Adrenal gland (tissue), 9 donors: ENCODE measurements at regions not wholly inside any gene's neighbourhood (a gene's known extent, or its start where the extent isn't known, plus 50 kb on each side); places are given as distances from the start of the nearest gene placed in this dataset.

Source experiments
- DNase-seq, 7 donors: peaks; one replicate each; pipeline ENCODE4 v3.0.0-alpha.2; 2019 to 2020
- H3K27ac ChIP-seq, 5 donors: fragments of 200-600 bp; sonication (generic) in 4 of 5; 1 replicate in 3 of 5; 2 replicates in 2 of 5; pipeline versions ENCODE4 v1.5.1 to v1.8.0; 2016 to 2020; ENCODE audit warnings: mild to moderate bottlenecking in 1 of 5
- H3K27me3 ChIP-seq: fragments of 200-600 bp; 2 replicates; pipeline ENCODE4 v1.8.0; 2021
- H3K36me3 ChIP-seq, 2 donors: fragments of 200-600 bp; replicated peaks in 1 of 2; 1 replicate in 1 of 2; 2 replicates in 1 of 2; pipeline versions ENCODE4 v1.5.1 to v1.8.0; 2018 to 2022
- H3K4me1 ChIP-seq, 2 donors: fragments of 200-600 bp; replicated peaks in 1 of 2; 1 replicate in 1 of 2; 2 replicates in 1 of 2; pipeline versions ENCODE4 v1.5.1 to v1.8.0; 2018 to 2021
- H3K4me3 ChIP-seq, 4 donors: fragments of 200-600 bp; sonication (generic) in 3 of 4; one replicate each; pipeline ENCODE4 v1.5.1; 2016 to 2018
- H3K9me3 ChIP-seq, 3 donors: fragments of 200-600 bp; sonication (generic) in 1 of 3; replicated peaks in 1 of 3; 1 replicate in 2 of 3; 2 replicates in 1 of 3; pipeline versions ENCODE4 v1.5.1 to v1.8.0; 2016 to 2021
- POLR2A ChIP-seq, 2 donors: fragments of 450-650 bp; IDR thresholded peaks; one replicate each; pipeline ENCODE4 v1.6.1; 2017; ENCODE audit warnings: antibody characterized with exemption in 2 of 2, mild to moderate bottlenecking in 2 of 2, moderate library complexity in 1 of 2
- WGBS, 4 donors: extraction: QIAGEN DNeasy Blood & Tissue Kit in 2 of 4; methylation state at CpG; one replicate each; pipeline versions ENCODE4 v1.1.5 to v1.1.7; 2013 to 2017; 5-methylcytosine and 5-hydroxymethylcytosine counted together
- intact Hi-C, 2 donors: fragments of 100-400 bp; cut with DNase I; formaldehyde crosslinking; loops; one replicate each; pipeline versions ENCODE4 v1.14.1 to v1.15.0; 2022 to 2023
- TF ChIP-seq, protein P1 (sequence below), 6 experiments: fragments of 450-650 bp in 4 of 6; fragments of 200-600 bp in 2 of 6; sonication (generic) in 1 of 6; IDR thresholded peaks; 1 replicate in 5 of 6; 2 replicates in 1 of 6; pipeline versions ENCODE4 v1.5.1 to v1.8.0; 2016 to 2021; ENCODE audit warnings: antibody characterized with exemption in 6 of 6, mild to moderate bottlenecking in 2 of 6, moderate library complexity in 1 of 6
- donor health status: healthy with polysubstance abuse.
- donor health status: Bipolar disorder and iron deficiency.
- donor health status: DM: yes; HTN: yes; CAD: no.
- donor health status: DM: no; HTN: no; CAD: no.
- donor health status: DM: no; HTN: no; CAD: no.

DNA sequence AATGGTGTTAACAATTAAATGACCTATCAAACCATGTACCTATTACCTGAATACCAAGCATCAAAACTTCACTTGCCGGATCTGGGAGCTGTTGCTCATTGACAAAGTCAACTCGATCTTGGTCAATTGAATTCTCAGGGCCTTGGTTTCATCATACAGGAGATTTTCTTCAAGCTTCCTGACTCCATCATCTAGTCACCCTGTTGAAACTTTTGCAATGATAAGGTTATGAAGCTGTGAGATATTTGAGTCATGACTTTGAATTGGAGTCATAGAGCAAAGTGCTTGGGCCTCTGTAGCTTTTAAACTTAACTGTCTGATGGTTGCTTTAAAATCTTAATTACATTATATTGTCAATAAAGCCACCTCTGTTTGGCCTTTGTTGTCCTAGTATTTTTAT, 260.9 kb downstream of the COG6 start:
- H3K9me3 ChIP-seq = no peaks in the 10 kb centered on the region
- no peaks in the 10 kb centered on the region for H3K4me1 ChIP-seq
- H3K4me3 ChIP-seq = no peak overlapping the region
- intact Hi-C loops = no loop called here
- 80 to 94% (median 89%) methylated on average over 2 of the region's 2 CpGs for WGBS, 4 donors
- H3K36me3 ChIP-seq = no peaks in the 10 kb centered on the region
- H3K27ac ChIP-seq = no peak overlapping the region
- no peaks in the 10 kb centered on the region for H3K27me3 ChIP-seq
- TF ChIP-seq, protein P1, sequence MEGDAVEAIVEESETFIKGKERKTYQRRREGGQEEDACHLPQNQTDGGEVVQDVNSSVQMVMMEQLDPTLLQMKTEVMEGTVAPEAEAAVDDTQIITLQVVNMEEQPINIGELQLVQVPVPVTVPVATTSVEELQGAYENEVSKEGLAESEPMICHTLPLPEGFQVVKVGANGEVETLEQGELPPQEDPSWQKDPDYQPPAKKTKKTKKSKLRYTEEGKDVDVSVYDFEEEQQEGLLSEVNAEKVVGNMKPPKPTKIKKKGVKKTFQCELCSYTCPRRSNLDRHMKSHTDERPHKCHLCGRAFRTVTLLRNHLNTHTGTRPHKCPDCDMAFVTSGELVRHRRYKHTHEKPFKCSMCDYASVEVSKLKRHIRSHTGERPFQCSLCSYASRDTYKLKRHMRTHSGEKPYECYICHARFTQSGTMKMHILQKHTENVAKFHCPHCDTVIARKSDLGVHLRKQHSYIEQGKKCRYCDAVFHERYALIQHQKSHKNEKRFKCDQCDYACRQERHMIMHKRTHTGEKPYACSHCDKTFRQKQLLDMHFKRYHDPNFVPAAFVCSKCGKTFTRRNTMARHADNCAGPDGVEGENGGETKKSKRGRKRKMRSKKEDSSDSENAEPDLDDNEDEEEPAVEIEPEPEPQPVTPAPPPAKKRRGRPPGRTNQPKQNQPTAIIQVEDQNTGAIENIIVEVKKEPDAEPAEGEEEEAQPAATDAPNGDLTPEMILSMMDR (IDR thresholded peaks at IDR 0.05) = no peak
- TF ChIP-seq POLR2A (IDR thresholded peaks at IDR 0.05) = no peak
- no peak for DNase-seq

DNA sequence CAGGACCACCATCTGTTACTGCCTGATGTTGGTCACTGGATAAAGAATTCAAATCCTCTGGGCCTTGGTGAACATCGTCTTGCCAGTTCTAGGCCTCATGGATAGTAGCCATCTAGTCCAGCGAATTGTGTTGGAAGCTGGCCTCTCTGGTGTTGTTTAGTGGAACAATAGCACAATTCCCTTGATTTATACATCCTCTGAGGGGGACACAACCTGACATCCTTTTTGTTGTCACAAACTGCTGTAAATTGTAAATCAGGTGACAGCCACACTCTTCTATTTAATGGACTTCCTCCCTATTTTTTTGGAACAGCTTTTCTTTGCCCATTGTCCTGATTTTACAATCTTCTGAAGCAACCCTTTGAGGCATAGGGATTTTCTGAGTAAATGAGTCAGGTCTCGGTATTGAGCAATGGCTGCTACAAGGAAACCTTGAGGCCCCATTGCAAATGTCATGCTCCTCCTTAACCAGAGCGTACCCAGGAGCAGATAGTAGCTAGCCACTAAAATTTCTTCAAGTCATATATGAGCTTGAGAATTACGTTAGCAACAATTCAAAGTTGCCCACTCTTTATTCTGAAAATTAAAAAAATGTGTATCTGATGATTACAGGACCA, 263.3 kb downstream of the COG6 start:
- 77 to 85% (median 81%) methylated on average over 5 of the region's 5 CpGs for WGBS, 4 donors
- no peaks in the 10 kb centered on the region for H3K27me3 ChIP-seq
- H3K4me1 ChIP-seq = no peaks in the 10 kb centered on the region
- no peak for DNase-seq
- no peak overlapping the region for H3K27ac ChIP-seq
- no peak overlapping the region for H3K4me3 ChIP-seq
- no peaks in the 10 kb centered on the region for H3K36me3 ChIP-seq
- TF ChIP-seq POLR2A (IDR thresholded peaks at IDR 0.05) = no peak
- TF ChIP-seq, protein P1 (IDR thresholded peaks at IDR 0.05) = no peak
- no peaks in the 10 kb centered on the region for H3K9me3 ChIP-seq
- intact Hi-C loops = no loop called here

DNA sequence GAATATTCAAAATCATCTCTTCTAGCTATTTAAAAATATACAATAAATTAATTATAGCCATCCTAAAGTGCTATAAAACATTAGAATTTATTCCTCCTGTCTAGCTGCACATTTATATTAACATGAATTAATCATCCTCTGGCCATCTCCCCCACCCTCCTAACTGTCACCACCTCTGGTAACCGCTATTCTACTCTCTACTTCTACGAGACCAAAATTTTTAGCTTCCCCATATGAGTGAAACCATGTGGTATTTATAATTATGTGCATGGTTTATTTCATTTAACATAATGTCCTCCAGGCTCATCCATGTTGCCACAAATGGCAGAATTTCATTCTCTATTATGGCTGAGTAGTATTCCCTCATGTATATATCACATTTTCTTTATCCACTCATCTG, 265.2 kb downstream of the COG6 start:
- Histone ChIP-seq H3K9me3 (no peaks in the 10 kb centered on the region), H3K27me3 (no peaks in the 10 kb centered on the region), H3K4me1 (no peaks in the 10 kb centered on the region), H3K36me3 (no peaks in the 10 kb centered on the region), H3K4me3 (no peak overlapping the region), H3K27ac (no peak overlapping the region)
- WGBS, 4 donors = 84 to 93% (median 91%) methylated on average over 2 of the region's 2 CpGs
- TF ChIP-seq, protein P1 (IDR thresholded peaks at IDR 0.05) = no peak
- no peak for TF ChIP-seq POLR2A (IDR thresholded peaks at IDR 0.05)
- DNase-seq = no peak
- intact Hi-C loops = no loop called here

- DNase-seq = no peak
- no peak overlapping the region for H3K27ac ChIP-seq
- no peaks in the 10 kb centered on the region for H3K4me1 ChIP-seq
- TF ChIP-seq POLR2A (IDR thresholded peaks at IDR 0.05) = no peak
- TF ChIP-seq, protein P1 (IDR thresholded peaks at IDR 0.05) = no peak
- H3K4me3 ChIP-seq = no peak overlapping the region
- H3K9me3 ChIP-seq = no peaks in the 10 kb centered on the region
- no peaks in the 10 kb centered on the region for H3K36me3 ChIP-seq
- no peaks in the 10 kb centered on the region for H3K27me3 ChIP-seq
- intact Hi-C loops = no loop called here
- 82 to 95% (median 92%) methylated on average over 1 of the region's 1 CpG for WGBS, 4 donors
These were observed 270.9 kb downstream of the COG6 start for GRCh38 chr13:39926345-39926744.
